ENCODE measurements at regions not wholly inside any gene's neighbourhood (a gene's known extent, or its start where the extent isn't known, plus 50 kb on each side); places are given as distances from the start of the nearest gene placed in this dataset.

DNA sequence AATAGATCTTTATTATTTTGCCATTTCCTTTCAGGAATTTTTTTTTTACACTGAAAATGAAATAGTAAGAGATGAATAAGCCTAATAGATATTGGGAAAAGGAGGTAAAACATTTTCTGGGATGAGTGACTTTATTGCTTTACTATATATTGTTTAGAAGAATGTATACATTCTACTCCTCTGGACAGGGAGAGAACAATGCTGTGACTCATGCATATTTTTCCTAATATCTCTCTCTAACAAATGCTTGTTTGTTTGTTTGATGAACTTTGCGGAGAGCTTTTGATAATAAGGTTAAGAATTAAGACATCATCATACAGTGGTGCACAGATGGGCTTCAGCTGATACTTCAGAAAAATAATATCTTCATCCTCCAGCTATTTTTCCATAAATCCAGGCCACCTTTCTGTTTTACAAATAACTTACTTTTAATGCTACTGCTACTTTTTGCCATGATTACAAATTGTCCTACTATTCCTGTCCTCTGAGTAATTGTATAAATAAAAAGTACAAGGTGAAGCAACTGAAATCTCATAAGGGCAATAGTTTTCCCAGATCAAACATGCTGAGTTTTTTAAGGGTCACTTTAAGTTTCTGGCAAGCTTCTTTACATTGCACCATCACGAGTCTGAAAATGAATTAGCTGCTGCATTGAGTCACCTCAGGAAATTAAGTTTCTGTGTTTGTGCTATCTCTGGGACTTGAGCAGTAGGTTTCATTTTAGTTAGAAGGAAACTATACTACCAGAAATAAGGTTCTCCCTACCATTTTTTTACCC is 207.3 kb upstream of the POT1 start:
- Histone ChIP-seq H3K27ac (ENCODE audit: low read depth, low read length) (no peak overlapping the region), H3K9ac (ENCODE audit: low read length) (no peak overlapping the region), H3K4me1 (ENCODE audit: control insufficient read depth, insufficient read depth, low read length) (no peaks in the 10 kb centered on the region), H3K27me3 (ENCODE audit: control insufficient read depth, insufficient read depth, low read length) (no peaks in the 10 kb centered on the region), H3K4me3 (ENCODE audit: low read length) (no peak overlapping the region), H3K36me3 (ENCODE audit: control insufficient read depth, insufficient read depth, low read length) (no peaks in the 10 kb centered on the region)

DNA sequence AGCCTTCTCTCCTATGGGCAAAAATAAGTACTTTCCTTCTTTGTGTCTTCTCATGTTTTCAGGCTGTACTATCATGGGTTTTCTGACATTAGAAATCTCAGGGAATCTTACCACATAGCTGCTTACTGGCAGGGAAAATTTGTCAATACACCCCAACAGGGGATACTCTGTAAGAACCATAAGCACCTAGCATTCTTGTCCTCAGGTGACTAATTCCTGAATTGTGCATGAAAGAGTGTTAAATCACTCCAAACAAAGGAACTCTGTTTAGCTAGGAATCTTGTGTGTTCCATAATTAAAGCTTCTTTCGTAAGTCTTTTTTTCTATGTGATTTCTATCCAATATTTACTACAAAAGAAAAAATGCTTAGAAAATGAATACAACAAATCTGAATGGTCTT is 206.7 kb upstream of the POT1 start:
- Histone ChIP-seq H3K36me3 (ENCODE audit: control insufficient read depth, insufficient read depth, low read length) (no peaks in the 10 kb centered on the region), H3K27me3 (ENCODE audit: control insufficient read depth, insufficient read depth, low read length) (no peaks in the 10 kb centered on the region), H3K4me3 (ENCODE audit: low read length) (no peak overlapping the region), H3K27ac (ENCODE audit: low read depth, low read length) (no peak overlapping the region), H3K9ac (ENCODE audit: low read length) (no peak overlapping the region), H3K4me1 (ENCODE audit: control insufficient read depth, insufficient read depth, low read length) (no peaks in the 10 kb centered on the region)

DNA sequence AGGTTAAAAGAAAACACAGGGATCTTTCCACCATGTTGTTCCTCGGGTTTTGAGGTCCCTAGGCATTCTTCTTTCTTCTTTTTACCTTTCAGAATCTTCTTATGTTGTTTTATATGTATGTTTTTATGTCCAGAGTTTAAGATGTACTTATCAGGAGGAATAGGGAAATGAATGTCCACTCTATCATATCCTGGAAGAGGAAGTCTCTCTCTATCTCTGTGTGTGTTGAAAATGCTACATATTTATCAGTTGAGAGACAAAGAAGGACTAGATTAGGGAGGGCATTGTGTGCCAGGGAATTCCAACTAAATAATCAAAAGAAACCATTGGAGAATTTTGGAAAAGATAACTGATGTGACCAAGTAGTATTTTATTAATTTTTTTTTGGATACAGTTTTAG is 200.5 kb upstream of the POT1 start:
- Histone ChIP-seq H3K27ac (ENCODE audit: low read depth, low read length) (no peak overlapping the region), H3K4me3 (ENCODE audit: low read length) (no peak overlapping the region), H3K4me1 (ENCODE audit: control insufficient read depth, insufficient read depth, low read length) (no peaks in the 10 kb centered on the region), H3K27me3 (ENCODE audit: control insufficient read depth, insufficient read depth, low read length) (no peaks in the 10 kb centered on the region), H3K36me3 (ENCODE audit: control insufficient read depth, insufficient read depth, low read length) (no peaks in the 10 kb centered on the region), H3K9ac (ENCODE audit: low read length) (no peak overlapping the region)

DNA sequence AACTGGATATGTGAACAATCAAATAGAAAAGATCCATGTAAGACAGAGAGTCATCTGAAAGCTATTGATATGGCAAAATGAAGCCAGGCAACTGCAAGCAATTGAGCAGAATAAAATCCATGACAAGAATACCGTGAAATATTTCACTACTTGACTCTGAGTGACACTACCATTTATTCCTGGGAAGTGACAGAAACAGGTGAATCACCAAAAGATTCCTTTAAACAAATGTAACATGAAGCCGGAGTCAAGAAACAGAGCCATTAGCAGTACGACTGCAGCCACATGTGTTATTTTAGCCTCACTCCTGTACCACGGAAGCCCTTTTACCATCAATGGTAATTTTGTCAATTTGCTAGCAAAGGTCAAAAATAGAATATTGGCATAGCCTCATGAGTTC is 197.7 kb upstream of the POT1 start:
- no peak overlapping the region for H3K9ac ChIP-seq (ENCODE audit: low read length)
- H3K36me3 ChIP-seq (ENCODE audit: control insufficient read depth, insufficient read depth, low read length) = no peaks in the 10 kb centered on the region
- H3K27me3 ChIP-seq (ENCODE audit: control insufficient read depth, insufficient read depth, low read length) = no peaks in the 10 kb centered on the region
- H3K27ac ChIP-seq (ENCODE audit: low read depth, low read length) = no peak overlapping the region
- H3K4me3 ChIP-seq (ENCODE audit: low read length) = no peak overlapping the region
- H3K4me1 ChIP-seq (ENCODE audit: control insufficient read depth, insufficient read depth, low read length) = no peaks in the 10 kb centered on the region

DNA sequence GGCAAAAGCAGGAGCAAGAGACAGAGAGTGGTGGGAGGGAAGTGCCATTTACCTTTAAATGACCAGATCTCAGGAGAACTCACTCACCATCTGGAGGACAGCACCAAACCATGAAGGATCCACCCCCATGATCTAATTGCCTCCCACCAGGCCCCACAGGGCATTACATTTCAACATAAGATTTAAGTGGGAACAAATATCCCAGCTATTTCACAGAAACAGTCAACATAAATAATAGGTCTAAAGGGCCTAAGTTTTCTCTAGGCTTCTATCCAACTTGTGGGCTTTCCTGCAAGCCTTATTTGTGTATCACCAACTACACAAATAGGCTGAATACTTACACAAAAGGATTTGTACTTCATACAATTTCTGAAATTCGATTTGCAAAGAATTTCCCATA is 196.8 kb upstream of the POT1 start:
- Histone ChIP-seq H3K36me3 (ENCODE audit: control insufficient read depth, insufficient read depth, low read length) (no peaks in the 10 kb centered on the region), H3K4me3 (ENCODE audit: low read length) (no peak overlapping the region), H3K27ac (ENCODE audit: low read depth, low read length) (no peak overlapping the region), H3K27me3 (ENCODE audit: control insufficient read depth, insufficient read depth, low read length) (no peaks in the 10 kb centered on the region), H3K9ac (ENCODE audit: low read length) (no peak overlapping the region), H3K4me1 (ENCODE audit: control insufficient read depth, insufficient read depth, low read length) (no peaks in the 10 kb centered on the region)

DNA sequence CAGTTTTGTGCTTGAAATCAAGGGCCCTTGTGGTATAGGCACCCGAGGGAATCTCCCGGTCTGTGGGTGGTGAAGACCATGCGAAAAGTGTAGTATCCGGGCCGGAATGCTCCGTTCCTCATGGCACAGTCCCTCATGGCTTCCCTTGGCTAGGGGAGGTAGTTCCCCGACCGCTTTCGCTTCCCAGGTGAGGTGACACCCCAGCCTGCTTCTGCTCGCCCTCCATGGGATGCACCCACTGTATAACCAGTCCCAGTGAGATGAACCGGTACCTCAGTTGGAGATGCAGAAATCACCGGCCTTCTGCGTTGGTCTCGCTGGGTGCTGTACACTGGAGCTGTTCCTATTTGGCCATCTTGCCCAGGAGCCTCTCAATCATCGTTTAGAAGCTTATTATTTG is 195.7 kb upstream of the POT1 start:
- no peak overlapping the region for H3K27ac ChIP-seq (ENCODE audit: low read depth, low read length)
- H3K9ac ChIP-seq (ENCODE audit: low read length) = no peak overlapping the region
- H3K4me3 ChIP-seq (ENCODE audit: low read length) = no peak overlapping the region
- no peaks in the 10 kb centered on the region for H3K4me1 ChIP-seq (ENCODE audit: control insufficient read depth, insufficient read depth, low read length)
- no peaks in the 10 kb centered on the region for H3K36me3 ChIP-seq (ENCODE audit: control insufficient read depth, insufficient read depth, low read length)
- H3K27me3 ChIP-seq (ENCODE audit: control insufficient read depth, insufficient read depth, low read length) = no peaks in the 10 kb centered on the region

DNA sequence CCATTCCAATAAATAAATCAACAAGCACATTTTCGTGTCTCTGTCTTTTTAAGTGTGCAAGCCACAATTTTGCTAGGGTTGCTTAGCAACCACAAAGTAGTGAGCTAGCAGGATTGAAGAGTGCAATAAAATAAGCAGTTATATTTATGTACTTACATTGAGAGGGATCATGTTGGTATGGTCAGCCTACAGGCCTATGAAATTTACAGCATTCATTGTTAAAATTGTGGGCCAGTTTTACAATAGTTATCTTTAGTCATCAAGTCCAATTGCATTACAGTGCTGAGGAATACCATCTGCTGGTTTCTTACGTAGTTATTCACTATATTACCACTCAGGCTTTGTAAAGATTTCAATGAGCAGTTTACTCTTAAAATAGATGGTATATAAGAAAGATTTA is 192.5 kb upstream of the POT1 start:
- H3K27ac ChIP-seq (ENCODE audit: low read depth, low read length) = no peak overlapping the region
- no peak overlapping the region for H3K9ac ChIP-seq (ENCODE audit: low read length)
- no peaks in the 10 kb centered on the region for H3K27me3 ChIP-seq (ENCODE audit: control insufficient read depth, insufficient read depth, low read length)
- H3K36me3 ChIP-seq (ENCODE audit: control insufficient read depth, insufficient read depth, low read length) = no peaks in the 10 kb centered on the region
- H3K4me3 ChIP-seq (ENCODE audit: low read length) = no peak overlapping the region
- H3K4me1 ChIP-seq (ENCODE audit: control insufficient read depth, insufficient read depth, low read length) = no peaks in the 10 kb centered on the region

DNA sequence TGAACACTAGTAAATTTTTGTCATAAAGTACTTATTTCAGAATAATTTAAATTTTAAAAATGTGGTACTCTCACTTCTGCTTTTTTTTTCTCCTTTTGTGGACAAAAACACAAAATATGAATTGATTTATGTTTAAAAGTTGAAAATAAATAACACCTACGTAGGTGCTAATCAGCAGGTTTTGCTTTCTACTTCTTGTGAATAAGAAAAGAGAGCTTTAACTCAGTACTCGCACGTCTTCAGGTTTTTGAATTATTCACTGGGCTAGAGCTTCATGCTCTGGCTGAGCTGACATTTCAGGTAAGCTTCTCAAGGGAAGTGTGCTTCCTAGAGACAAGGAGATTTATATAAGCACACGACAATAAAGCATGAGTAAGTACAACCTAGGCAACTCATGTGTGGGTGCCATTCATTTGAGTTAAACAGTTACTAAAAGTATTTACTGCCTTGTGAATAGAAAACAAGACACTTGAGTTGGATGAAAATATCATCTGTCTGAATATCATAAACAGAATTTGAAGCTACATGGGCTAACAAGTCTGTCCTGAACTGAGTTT is 190.0 kb upstream of the POT1 start:
- no peaks in the 10 kb centered on the region for H3K27me3 ChIP-seq (ENCODE audit: control insufficient read depth, insufficient read depth, low read length)
- no peaks in the 10 kb centered on the region for H3K36me3 ChIP-seq (ENCODE audit: control insufficient read depth, insufficient read depth, low read length)
- no peak overlapping the region for H3K4me3 ChIP-seq (ENCODE audit: low read length)
- no peak overlapping the region for H3K9ac ChIP-seq (ENCODE audit: low read length)
- no peak overlapping the region for H3K27ac ChIP-seq (ENCODE audit: low read depth, low read length)
- no peaks in the 10 kb centered on the region for H3K4me1 ChIP-seq (ENCODE audit: control insufficient read depth, insufficient read depth, low read length)

DNA sequence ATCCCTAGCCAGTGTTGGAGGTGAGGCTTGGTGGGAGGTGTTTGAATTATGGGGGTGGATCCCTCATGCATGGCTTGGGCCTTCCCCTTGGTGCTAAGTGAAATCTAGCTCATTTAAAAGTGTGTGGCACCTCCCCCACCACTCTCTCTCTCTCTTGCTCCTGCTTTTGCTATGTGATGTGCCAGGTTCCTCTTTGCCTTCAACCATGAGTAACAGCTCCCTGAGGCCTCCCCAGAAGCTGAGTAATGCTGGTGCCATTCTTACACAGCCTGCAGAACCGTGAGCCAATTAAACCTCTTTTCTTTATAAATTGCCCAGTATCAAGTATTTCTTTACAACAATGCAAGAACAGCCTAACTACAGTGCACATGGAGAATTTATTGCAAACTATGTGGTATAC is 188.8 kb upstream of the POT1 start:
- Histone ChIP-seq H3K9ac (ENCODE audit: low read length) (no peak overlapping the region), H3K36me3 (ENCODE audit: control insufficient read depth, insufficient read depth, low read length) (no peaks in the 10 kb centered on the region), H3K4me1 (ENCODE audit: control insufficient read depth, insufficient read depth, low read length) (no peaks in the 10 kb centered on the region), H3K27ac (ENCODE audit: low read depth, low read length) (no peak overlapping the region), H3K27me3 (ENCODE audit: control insufficient read depth, insufficient read depth, low read length) (no peaks in the 10 kb centered on the region), H3K4me3 (ENCODE audit: low read length) (no peak overlapping the region)

DNA sequence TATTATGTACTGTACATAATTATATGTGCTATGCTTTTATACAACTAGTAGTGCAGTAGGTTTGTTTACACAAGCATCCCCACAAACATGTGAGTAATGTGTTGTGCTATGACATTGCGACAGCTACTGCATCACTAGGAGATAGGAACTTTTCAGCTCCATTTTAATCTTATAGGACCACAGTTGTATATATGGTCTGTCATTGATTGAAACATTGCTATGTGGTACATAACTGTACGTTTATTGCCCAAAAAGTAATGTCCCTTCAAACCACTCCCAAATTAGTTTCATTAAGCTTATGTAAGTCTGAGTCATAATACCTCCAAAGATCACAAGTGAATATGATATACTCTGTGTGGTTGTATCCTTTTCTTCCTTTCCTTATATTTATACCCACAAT is 183.2 kb upstream of the POT1 start:
- Histone ChIP-seq H3K36me3 (ENCODE audit: control insufficient read depth, insufficient read depth, low read length) (no peaks in the 10 kb centered on the region), H3K4me3 (ENCODE audit: low read length) (no peak overlapping the region), H3K27ac (ENCODE audit: low read depth, low read length) (no peak overlapping the region), H3K4me1 (ENCODE audit: control insufficient read depth, insufficient read depth, low read length) (no peaks in the 10 kb centered on the region), H3K9ac (ENCODE audit: low read length) (no peak overlapping the region), H3K27me3 (ENCODE audit: control insufficient read depth, insufficient read depth, low read length) (no peaks in the 10 kb centered on the region)

DNA sequence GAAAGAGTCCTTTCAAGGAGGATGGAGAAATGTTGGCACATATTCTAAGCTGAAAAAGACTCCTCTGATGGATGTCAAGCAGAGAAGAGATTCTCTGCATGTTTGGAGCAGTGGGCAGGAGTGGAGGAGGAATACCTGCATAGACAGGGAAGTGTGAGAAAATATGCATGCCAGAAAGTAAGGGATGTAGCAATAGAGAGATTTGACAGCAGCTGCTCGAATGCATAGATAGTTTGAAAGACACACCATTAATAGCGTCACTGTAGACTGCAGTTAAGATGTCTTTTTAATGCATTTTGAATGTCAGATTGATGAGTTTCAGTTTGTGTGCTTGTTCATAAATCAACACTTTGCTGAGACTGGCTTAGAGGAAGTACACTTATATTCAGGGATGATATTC is 169.9 kb upstream of the POT1 start:
- H3K27me3 ChIP-seq (ENCODE audit: control insufficient read depth, insufficient read depth, low read length) = no peaks in the 10 kb centered on the region

DNA sequence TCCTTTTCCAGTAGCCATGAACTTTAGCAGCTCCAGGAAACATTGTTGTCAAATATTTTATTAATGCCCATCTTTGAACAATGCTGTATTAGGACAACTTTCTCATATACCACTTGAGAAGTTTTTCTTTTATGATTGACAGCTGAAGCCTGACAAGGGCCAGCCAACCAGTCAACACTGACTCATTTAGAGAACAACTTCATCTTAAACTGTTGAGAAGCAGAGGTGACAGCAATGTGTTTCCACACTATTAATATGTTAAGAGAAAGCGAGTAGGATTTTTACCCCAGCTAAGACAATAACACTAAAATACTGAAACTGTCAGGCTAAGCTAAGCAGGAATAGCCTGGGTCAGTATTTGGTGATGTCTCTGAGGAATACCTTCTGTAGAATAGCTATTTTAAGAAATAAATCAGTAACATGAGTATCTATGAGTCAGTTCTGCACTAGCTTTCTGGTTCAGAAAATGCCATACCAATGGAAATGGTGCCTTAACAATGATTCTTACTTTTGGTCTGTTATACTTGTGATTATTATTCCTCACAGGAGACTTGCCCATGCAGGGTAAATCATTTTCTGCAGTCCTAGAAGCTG is 168.8 kb upstream of the POT1 start:
- Histone ChIP-seq H3K27me3 (ENCODE audit: control insufficient read depth, insufficient read depth, low read length) (no peaks in the 10 kb centered on the region), H3K27ac (ENCODE audit: low read depth, low read length) (no peak overlapping the region), H3K9ac (ENCODE audit: low read length) (no peak overlapping the region)

More for the DNA sequence above, 169.9 kb upstream of the POT1 start:
- H3K9ac ChIP-seq (ENCODE audit: low read length) = no peak overlapping the region
- no peaks in the 10 kb centered on the region for H3K36me3 ChIP-seq (ENCODE audit: control insufficient read depth, insufficient read depth, low read length)
- no peak overlapping the region for H3K27ac ChIP-seq (ENCODE audit: low read depth, low read length)
- H3K4me3 ChIP-seq (ENCODE audit: low read length) = no peak overlapping the region
- no peaks in the 10 kb centered on the region for H3K4me1 ChIP-seq (ENCODE audit: control insufficient read depth, insufficient read depth, low read length)

DNA sequence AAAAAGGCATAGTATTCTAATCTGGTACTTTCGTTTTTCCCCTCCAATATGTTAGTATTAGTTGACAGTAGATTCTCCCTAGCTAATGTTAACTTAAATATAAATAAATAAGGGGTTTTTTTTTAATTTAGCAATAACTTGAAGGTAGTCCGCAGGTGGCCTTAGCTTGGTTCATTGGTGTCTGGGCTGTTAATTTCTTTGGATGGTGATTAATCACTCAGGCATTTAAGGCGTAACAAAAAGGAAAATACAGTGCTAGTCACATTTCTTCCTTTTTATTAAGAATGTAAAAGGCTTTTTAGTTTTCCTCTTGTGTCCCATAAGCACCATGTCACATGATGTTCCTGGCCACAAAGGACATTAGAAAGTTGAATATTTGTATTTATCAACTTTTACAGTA is 161.0 kb upstream of the POT1 start:
- no peaks in the 10 kb centered on the region for H3K36me3 ChIP-seq (ENCODE audit: control insufficient read depth, insufficient read depth, low read length)
- H3K27me3 ChIP-seq (ENCODE audit: control insufficient read depth, insufficient read depth, low read length) = no peaks in the 10 kb centered on the region
- no peak overlapping the region for H3K4me3 ChIP-seq (ENCODE audit: low read length)
- no peak overlapping the region for H3K27ac ChIP-seq (ENCODE audit: low read depth, low read length)
- no peak overlapping the region for H3K9ac ChIP-seq (ENCODE audit: low read length)
- no peaks in the 10 kb centered on the region for H3K4me1 ChIP-seq (ENCODE audit: control insufficient read depth, insufficient read depth, low read length)

More for the DNA sequence above, 168.8 kb upstream of the POT1 start:
- H3K36me3 ChIP-seq (ENCODE audit: control insufficient read depth, insufficient read depth, low read length) = no peaks in the 10 kb centered on the region
- no peak overlapping the region for H3K4me3 ChIP-seq (ENCODE audit: low read length)
- no peaks in the 10 kb centered on the region for H3K4me1 ChIP-seq (ENCODE audit: control insufficient read depth, insufficient read depth, low read length)

All from rectal smooth muscle tissue (tissue), 1 donor.